ENCODE measurements at regions not wholly inside any gene's neighbourhood (a gene's known extent, or its start where the extent isn't known, plus 50 kb on each side); places are given as distances from the start of the nearest gene placed in this dataset.

- TF ChIP-seq POLR2A (IDR thresholded peaks at IDR 0.05): no peak
- TF ChIP-seq, protein P1, sequence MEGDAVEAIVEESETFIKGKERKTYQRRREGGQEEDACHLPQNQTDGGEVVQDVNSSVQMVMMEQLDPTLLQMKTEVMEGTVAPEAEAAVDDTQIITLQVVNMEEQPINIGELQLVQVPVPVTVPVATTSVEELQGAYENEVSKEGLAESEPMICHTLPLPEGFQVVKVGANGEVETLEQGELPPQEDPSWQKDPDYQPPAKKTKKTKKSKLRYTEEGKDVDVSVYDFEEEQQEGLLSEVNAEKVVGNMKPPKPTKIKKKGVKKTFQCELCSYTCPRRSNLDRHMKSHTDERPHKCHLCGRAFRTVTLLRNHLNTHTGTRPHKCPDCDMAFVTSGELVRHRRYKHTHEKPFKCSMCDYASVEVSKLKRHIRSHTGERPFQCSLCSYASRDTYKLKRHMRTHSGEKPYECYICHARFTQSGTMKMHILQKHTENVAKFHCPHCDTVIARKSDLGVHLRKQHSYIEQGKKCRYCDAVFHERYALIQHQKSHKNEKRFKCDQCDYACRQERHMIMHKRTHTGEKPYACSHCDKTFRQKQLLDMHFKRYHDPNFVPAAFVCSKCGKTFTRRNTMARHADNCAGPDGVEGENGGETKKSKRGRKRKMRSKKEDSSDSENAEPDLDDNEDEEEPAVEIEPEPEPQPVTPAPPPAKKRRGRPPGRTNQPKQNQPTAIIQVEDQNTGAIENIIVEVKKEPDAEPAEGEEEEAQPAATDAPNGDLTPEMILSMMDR (IDR thresholded peaks at IDR 0.05): no peak
Observed at GRCh38 chr7:25050223-25050622, 70.2 kb upstream of the OSBPL3 start.

Measured in stomach (tissue), 4 donors.